ENCODE measurements at regions not wholly inside any gene's neighbourhood (a gene's known extent, or its start where the extent isn't known, plus 50 kb on each side); places are given as distances from the start of the nearest gene placed in this dataset.

GRCh38 chr18:61980355-61980754 is 87.5 kb upstream of the RNF152 start:
- DNase-seq (ENCODE audit: low spot score) (no peak), ATAC-seq (ENCODE audit: insufficient number of reproducible peaks, low FRiP score, low read depth) (no peak)
- H3K9me3 ChIP-seq, result no peaks in the 10 kb centered on the region
- no peak overlapping the region for H3K4me3 ChIP-seq
- H3K36me3 ChIP-seq, result no peaks in the 10 kb centered on the region
- TF ChIP-seq, protein P1, sequence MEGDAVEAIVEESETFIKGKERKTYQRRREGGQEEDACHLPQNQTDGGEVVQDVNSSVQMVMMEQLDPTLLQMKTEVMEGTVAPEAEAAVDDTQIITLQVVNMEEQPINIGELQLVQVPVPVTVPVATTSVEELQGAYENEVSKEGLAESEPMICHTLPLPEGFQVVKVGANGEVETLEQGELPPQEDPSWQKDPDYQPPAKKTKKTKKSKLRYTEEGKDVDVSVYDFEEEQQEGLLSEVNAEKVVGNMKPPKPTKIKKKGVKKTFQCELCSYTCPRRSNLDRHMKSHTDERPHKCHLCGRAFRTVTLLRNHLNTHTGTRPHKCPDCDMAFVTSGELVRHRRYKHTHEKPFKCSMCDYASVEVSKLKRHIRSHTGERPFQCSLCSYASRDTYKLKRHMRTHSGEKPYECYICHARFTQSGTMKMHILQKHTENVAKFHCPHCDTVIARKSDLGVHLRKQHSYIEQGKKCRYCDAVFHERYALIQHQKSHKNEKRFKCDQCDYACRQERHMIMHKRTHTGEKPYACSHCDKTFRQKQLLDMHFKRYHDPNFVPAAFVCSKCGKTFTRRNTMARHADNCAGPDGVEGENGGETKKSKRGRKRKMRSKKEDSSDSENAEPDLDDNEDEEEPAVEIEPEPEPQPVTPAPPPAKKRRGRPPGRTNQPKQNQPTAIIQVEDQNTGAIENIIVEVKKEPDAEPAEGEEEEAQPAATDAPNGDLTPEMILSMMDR (IDR thresholded peaks at IDR 0.05), result no peak
- peaks cover 8 to 17% of the 10 kb centered on the region in 2 donors for H3K4me1 ChIP-seq (ENCODE audit: control insufficient read depth in 1 of 2, low read depth in 2 of 2)
- no peak overlapping the region for H3K27ac ChIP-seq
- no peaks in the 10 kb centered on the region for H3K27me3 ChIP-seq (replicated peaks; ENCODE audit: insufficient read depth)

- H3K36me3 ChIP-seq, result no peaks in the 10 kb centered on the region
- DNase-seq (ENCODE audit: low spot score) (no peak), ATAC-seq (ENCODE audit: insufficient number of reproducible peaks, low FRiP score, low read depth) (no peak)
- TF ChIP-seq, protein P1 (IDR thresholded peaks at IDR 0.05), result no peak
- no peaks in the 10 kb centered on the region for H3K9me3 ChIP-seq
- H3K27me3 ChIP-seq (replicated peaks; ENCODE audit: insufficient read depth), result no peaks in the 10 kb centered on the region
- H3K4me3 ChIP-seq, result no peak overlapping the region
- H3K27ac ChIP-seq, result no peak overlapping the region
- H3K4me1 ChIP-seq (ENCODE audit: control insufficient read depth in 1 of 2, low read depth in 2 of 2), result peaks cover 0 to 13% of the 10 kb centered on the region in 2 donors
Observed at GRCh38 chr18:61975526-61976326, 82.9 kb upstream of the RNF152 start.

GRCh38 chr18:61973273-61974115 is 80.7 kb upstream of the RNF152 start:
- no peaks in the 10 kb centered on the region for H3K36me3 ChIP-seq
- H3K9me3 ChIP-seq, result no peaks in the 10 kb centered on the region
- no peaks in the 10 kb centered on the region for H3K27me3 ChIP-seq (replicated peaks; ENCODE audit: insufficient read depth)
- peak overlapping the region; percentile 39 to 59 for H3K27ac ChIP-seq
- TF ChIP-seq, protein P1 (IDR thresholded peaks at IDR 0.05), result no peak
- H3K4me1 ChIP-seq (ENCODE audit: control insufficient read depth in 1 of 2, low read depth in 2 of 2), result peaks cover 0 to 13% of the 10 kb centered on the region in 2 donors
- H3K4me3 ChIP-seq, result no peak overlapping the region
- no peak for DNase-seq (ENCODE audit: low spot score)
- ATAC-seq (ENCODE audit: insufficient number of reproducible peaks, low FRiP score, low read depth), result peak; percentile 28

- no peaks in the 10 kb centered on the region for H3K36me3 ChIP-seq
- H3K4me1 ChIP-seq (ENCODE audit: control insufficient read depth in 1 of 2, low read depth in 2 of 2), result peaks cover 0 to 13% of the 10 kb centered on the region in 2 donors
- H3K9me3 ChIP-seq, result no peaks in the 10 kb centered on the region
- H3K27ac ChIP-seq, result peak overlapping the region; percentile 39 to 59
- TF ChIP-seq, protein P1 (IDR thresholded peaks at IDR 0.05), result no peak
- H3K27me3 ChIP-seq (replicated peaks; ENCODE audit: insufficient read depth), result no peaks in the 10 kb centered on the region
- ATAC-seq (ENCODE audit: insufficient number of reproducible peaks, low FRiP score, low read depth), result peak; percentile 28
- H3K4me3 ChIP-seq, result no peak overlapping the region
- DNase-seq (ENCODE audit: low spot score), result no peak
Observed at GRCh38 chr18:61972389-61973264, 79.8 kb upstream of the RNF152 start.

Measured in thoracic aorta (tissue), 2 donors.